Vagina (tissue), 2 donors: ENCODE measurements at regions not wholly inside any gene's neighbourhood (a gene's known extent, or its start where the extent isn't known, plus 50 kb on each side); places are given as distances from the start of the nearest gene placed in this dataset.

ENCODE experiments used
- DNase-seq, 2 donors: peaks; one replicate each; pipeline ENCODE4 v3.0.0-alpha.2; 2017; ENCODE audit errors: extremely low spot score in 2 of 2
- H3K27ac ChIP-seq: fragments of 200-600 bp; sonication (generic); one replicate; pipeline ENCODE4 v1.5.1; 2019
- H3K27me3 ChIP-seq: fragments of 200-600 bp; sonication (generic); one replicate; pipeline ENCODE4 v1.5.1; 2019
- H3K36me3 ChIP-seq, 2 donors: fragments of 200-600 bp; sonication (generic); one replicate each; pipeline ENCODE4 v1.5.1; 2017 to 2019
- H3K4me1 ChIP-seq: fragments of 200-600 bp; sonication (generic); one replicate; pipeline ENCODE4 v1.5.1; 2019
- H3K4me3 ChIP-seq, 2 donors: fragments of 200-600 bp; sonication (generic); 1 replicate in 1 of 2; 2 replicates in 1 of 2; pipeline ENCODE4 v1.5.1; 2016 to 2019
- H3K9me3 ChIP-seq: fragments of 200-600 bp; sonication (generic); one replicate; pipeline ENCODE4 v1.5.1; 2019
- CTCF ChIP-seq, 3 experiments: fragments of 450-650 bp in 2 of 3; fragments of 200-600 bp in 1 of 3; sonication (generic) in 1 of 3; IDR thresholded peaks; one replicate each; pipeline ENCODE4 v1.5.1; 2017 to 2019; ENCODE audit warnings: antibody characterized with exemption in 3 of 3, mild to moderate bottlenecking in 2 of 3, moderate library complexity in 2 of 3
- POLR2A ChIP-seq, 2 donors: fragments of 450-650 bp; IDR thresholded peaks; one replicate each; pipeline ENCODE4 v1.6.1; 2017; ENCODE audit warnings: antibody characterized with exemption in 2 of 2, mild to moderate bottlenecking in 2 of 2, moderate library complexity in 2 of 2
- POLR2AphosphoS5 ChIP-seq, 2 donors: sonication (generic); formaldehyde crosslinking; IDR thresholded peaks; one replicate each; pipeline ENCODE4 v1.9.0; 2017; ENCODE audit warnings: antibody characterized with exemption in 2 of 2, mild to moderate bottlenecking in 2 of 2, low read depth in 1 of 2; ENCODE audit not compliant: insufficient read depth in 1 of 2
- intact Hi-C: fragments of 100-400 bp; cut with DNase I; formaldehyde crosslinking; loops from one replicate; pipeline ENCODE4 v1.15.1; 2023

- no peak overlapping the region for H3K4me3 ChIP-seq
- no peak for DNase-seq
- no peak for TF ChIP-seq CTCF (IDR thresholded peaks at IDR 0.05)
- TF ChIP-seq POLR2AphosphoS5 (IDR thresholded peaks at IDR 0.05; ENCODE audit: insufficient read depth in 1 of 2, low read depth in 1 of 2): peak in 1 of 2 donors; percentile 24
- peak overlapping the region; percentile 20 for H3K27ac ChIP-seq
- no peaks in the 10 kb centered on the region for H3K9me3 ChIP-seq
- no peaks in the 10 kb centered on the region for H3K36me3 ChIP-seq
- no peaks in the 10 kb centered on the region for H3K27me3 ChIP-seq
- intact Hi-C loops: no loop called here
- peaks cover 9% of the 10 kb centered on the region for H3K4me1 ChIP-seq
These were observed 65.5 kb downstream of the ANKRD60 start for GRCh38 chr20:58162986-58163385.

GRCh38 chr20:58161192-58161591, 67.3 kb downstream of the ANKRD60 start:
- TF ChIP-seq POLR2AphosphoS5 (IDR thresholded peaks at IDR 0.05; ENCODE audit: insufficient read depth in 1 of 2, low read depth in 1 of 2) (no peak), POLR2A (IDR thresholded peaks at IDR 0.05) (no peak), CTCF (IDR thresholded peaks at IDR 0.05) (no peak)
- peaks cover 9% of the 10 kb centered on the region for H3K4me1 ChIP-seq
- no peaks in the 10 kb centered on the region for H3K9me3 ChIP-seq
- no peak for DNase-seq
- no peak overlapping the region for H3K4me3 ChIP-seq
- peak overlapping the region; percentile 18 for H3K27ac ChIP-seq
- intact Hi-C loops: no loop called here
- H3K36me3 ChIP-seq: no peaks in the 10 kb centered on the region
- H3K27me3 ChIP-seq: no peaks in the 10 kb centered on the region

- Histone ChIP-seq H3K36me3 (no peaks in the 10 kb centered on the region), H3K4me1 (peaks cover 9% of the 10 kb centered on the region), H3K27me3 (no peaks in the 10 kb centered on the region), H3K4me3 (no peak overlapping the region), H3K9me3 (no peaks in the 10 kb centered on the region), H3K27ac (no peak overlapping the region)
- intact Hi-C loops: no loop called here
- TF ChIP-seq CTCF (IDR thresholded peaks at IDR 0.05) (no peak), POLR2AphosphoS5 (IDR thresholded peaks at IDR 0.05; ENCODE audit: insufficient read depth in 1 of 2, low read depth in 1 of 2) (no peak), POLR2A (IDR thresholded peaks at IDR 0.05) (no peak)
- DNase-seq: no peak
These were observed 67.9 kb downstream of the ANKRD60 start for GRCh38 chr20:58160451-58161061.

GRCh38 chr20:58155148-58155925, 73.1 kb downstream of the ANKRD60 start:
- TF ChIP-seq POLR2A (IDR thresholded peaks at IDR 0.05): no peak
- TF ChIP-seq CTCF (IDR thresholded peaks at IDR 0.05): no peak
- no peak for TF ChIP-seq POLR2AphosphoS5 (IDR thresholded peaks at IDR 0.05; ENCODE audit: insufficient read depth in 1 of 2, low read depth in 1 of 2)
- no peaks in the 10 kb centered on the region for H3K9me3 ChIP-seq
- H3K4me3 ChIP-seq: no peak overlapping the region
- H3K27ac ChIP-seq: no peak overlapping the region
- intact Hi-C loops: no loop called here
- H3K4me1 ChIP-seq: no peaks in the 10 kb centered on the region
- H3K36me3 ChIP-seq: no peaks in the 10 kb centered on the region
- DNase-seq: no peak
- no peaks in the 10 kb centered on the region for H3K27me3 ChIP-seq

GRCh38 chr20:58154113-58154512, 74.3 kb downstream of the ANKRD60 start:
- H3K27ac ChIP-seq: no peak overlapping the region
- no peak for DNase-seq
- no peaks in the 10 kb centered on the region for H3K9me3 ChIP-seq
- no peaks in the 10 kb centered on the region for H3K27me3 ChIP-seq
- no peak overlapping the region for H3K4me3 ChIP-seq
- no peaks in the 10 kb centered on the region for H3K4me1 ChIP-seq
- intact Hi-C loops: no loop called here
- H3K36me3 ChIP-seq: no peaks in the 10 kb centered on the region
- TF ChIP-seq CTCF (IDR thresholded peaks at IDR 0.05): no peak
- TF ChIP-seq POLR2AphosphoS5 (IDR thresholded peaks at IDR 0.05; ENCODE audit: insufficient read depth in 1 of 2, low read depth in 1 of 2): no peak
- no peak for TF ChIP-seq POLR2A (IDR thresholded peaks at IDR 0.05)
